GM13976 (cell line): ENCODE measurements at regions not wholly inside any gene's neighbourhood (a gene's known extent, or its start where the extent isn't known, plus 50 kb on each side); places are given as distances from the start of the nearest gene placed in this dataset.

ENCODE experiments used
- DNase-seq: peaks from one replicate; pipeline ENCODE4 v3.0.0; 2012; ENCODE audit warnings: low spot score
- in situ Hi-C: fragments of 300-500 bp; cut with MboI; formaldehyde crosslinking; loops from one replicate; pipeline ENCODE4 v1.12.0; 2022; ENCODE audit warnings: low sequenced_read_pairs, mixed read lengths, inconsistent platforms; ENCODE audit not compliant: unreplicated experiment
- TF ChIP-seq, protein P1 (sequence below): IDR thresholded peaks from 2 replicates; pipeline ENCODE4 v1.5.1; 2012; ENCODE audit warnings: borderline replicate concordance, mild to moderate bottlenecking; ENCODE audit not compliant: insufficient read depth; ENCODE audit errors: extremely low read depth, missing control alignments, control extremely low read depth

DNA sequence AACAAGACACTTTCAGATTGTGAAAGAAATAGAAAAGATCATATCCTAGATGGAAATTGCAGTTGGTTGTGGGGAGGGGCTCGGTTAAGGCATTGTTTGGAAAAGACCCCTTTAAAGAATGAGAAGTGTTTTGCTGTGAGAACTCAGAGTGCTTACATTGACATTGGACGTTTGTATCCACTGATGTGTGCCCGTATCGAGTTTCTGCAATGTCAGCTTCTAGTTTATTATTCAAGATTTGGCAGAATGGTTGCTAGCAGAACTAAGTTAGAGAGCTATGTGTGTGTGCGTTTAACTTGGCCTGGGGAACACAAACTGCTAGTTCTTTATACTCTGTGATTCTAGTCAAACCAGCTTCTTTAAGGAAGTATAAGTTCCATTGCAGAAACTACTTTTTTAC is 2702.5 kb downstream of the PCDH7 start:
- in situ Hi-C loops: no loop called here
- no peak for DNase-seq
- TF ChIP-seq, protein P1, sequence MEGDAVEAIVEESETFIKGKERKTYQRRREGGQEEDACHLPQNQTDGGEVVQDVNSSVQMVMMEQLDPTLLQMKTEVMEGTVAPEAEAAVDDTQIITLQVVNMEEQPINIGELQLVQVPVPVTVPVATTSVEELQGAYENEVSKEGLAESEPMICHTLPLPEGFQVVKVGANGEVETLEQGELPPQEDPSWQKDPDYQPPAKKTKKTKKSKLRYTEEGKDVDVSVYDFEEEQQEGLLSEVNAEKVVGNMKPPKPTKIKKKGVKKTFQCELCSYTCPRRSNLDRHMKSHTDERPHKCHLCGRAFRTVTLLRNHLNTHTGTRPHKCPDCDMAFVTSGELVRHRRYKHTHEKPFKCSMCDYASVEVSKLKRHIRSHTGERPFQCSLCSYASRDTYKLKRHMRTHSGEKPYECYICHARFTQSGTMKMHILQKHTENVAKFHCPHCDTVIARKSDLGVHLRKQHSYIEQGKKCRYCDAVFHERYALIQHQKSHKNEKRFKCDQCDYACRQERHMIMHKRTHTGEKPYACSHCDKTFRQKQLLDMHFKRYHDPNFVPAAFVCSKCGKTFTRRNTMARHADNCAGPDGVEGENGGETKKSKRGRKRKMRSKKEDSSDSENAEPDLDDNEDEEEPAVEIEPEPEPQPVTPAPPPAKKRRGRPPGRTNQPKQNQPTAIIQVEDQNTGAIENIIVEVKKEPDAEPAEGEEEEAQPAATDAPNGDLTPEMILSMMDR: no peak

DNA sequence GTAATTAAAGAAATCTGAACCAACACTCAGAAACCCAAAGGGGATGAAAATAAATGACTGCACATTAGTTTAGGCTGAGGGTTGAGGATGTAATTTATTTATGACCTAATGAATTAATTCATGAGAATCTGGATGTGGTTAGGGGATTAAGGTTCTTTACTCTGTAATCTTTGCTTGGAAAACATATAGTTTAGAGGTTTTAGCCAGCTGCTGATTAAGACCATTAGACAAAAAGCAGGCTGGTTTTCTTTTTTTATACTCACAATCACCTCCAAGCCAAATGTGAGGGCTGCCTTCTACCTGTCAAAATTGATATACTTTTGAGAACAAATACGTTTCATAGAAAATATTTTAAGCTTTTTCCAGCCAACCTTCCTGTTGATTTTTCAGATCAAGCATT is 2705.8 kb downstream of the PCDH7 start:
- TF ChIP-seq, protein P1: no peak
- no peak for DNase-seq
- in situ Hi-C loops: no loop called here

DNA sequence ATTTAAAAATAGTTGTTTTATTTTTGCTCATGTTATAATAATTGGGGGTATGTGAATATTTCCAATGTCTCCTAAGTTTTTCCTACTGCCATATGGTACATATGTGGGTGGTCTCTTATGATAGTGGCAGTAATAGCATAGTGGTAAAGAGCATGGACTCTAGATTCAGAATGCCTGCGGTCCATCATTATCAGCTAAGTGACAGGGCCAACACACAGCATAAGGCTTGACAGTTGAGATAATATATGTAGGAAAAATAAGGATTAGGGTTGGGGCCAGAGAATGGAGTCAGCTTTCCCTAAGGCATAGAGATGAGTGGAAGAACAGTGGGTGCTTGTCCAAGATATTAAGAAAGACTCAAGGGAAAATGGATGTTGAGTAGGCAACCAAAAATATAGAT is 2707.5 kb downstream of the PCDH7 start:
- TF ChIP-seq, protein P1: no peak
- DNase-seq: no peak
- in situ Hi-C loops: no loop called here

DNA sequence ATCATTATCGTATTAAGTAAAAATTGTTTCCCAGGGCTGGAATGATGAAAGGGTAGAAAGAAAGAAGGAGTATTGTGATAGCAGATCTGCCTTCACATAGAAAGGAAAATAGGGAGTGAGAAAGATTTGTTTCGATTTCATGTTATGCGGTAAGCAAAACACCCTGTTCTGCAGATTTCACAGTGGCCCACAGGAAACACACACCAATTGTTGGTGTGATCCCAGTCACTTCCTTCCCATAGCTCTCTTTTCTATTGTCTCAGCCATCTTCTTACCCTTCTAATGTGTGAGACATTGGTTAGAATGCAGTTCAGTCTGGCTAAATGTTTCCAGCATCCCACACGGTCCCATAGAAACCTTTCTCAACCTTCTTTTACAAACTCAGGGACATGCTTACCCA is 2709.8 kb downstream of the PCDH7 start:
- no peak for DNase-seq
- in situ Hi-C loops: no loop called here
- TF ChIP-seq, protein P1: no peak

DNA sequence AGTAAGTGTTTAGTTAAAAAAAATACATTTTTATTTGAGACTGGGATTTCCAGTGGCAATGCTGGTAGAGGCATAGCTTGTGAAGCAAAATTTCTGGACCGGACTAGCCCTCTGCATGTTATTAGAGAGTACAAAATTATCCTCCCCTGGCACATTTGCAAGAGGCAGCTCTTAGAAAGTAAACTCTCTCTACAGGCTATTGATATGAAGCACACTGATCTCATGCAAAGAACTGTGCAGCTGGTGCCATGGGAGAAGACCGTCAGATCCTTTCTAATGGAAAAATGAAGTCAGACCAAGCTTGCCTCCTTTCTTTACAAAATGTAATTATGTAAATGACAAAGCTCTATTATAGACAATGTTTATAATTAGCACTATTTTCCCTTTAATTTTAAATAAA is 2717.2 kb downstream of the PCDH7 start:
- in situ Hi-C loops: no loop called here
- TF ChIP-seq, protein P1: no peak

DNA sequence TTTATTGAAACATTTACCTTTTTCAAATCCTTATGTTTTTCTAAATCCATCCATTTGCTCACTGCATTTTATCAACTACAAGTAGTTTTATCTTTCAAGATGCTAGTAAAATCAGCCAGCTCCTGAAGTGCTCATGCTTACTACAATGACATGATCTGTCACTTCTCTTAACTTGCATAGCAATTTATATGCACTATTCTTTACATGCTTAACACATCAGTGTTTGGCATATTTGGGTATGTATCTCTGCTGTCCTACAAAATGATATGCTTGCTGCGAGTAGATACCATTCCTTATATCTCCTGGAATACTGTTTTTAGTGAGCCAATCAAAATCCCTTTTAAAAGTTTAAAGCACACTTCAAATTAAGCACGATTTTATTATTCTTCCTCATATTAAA is 2726.8 kb downstream of the PCDH7 start:
- TF ChIP-seq, protein P1: no peak
- in situ Hi-C loops: no loop called here
- DNase-seq: no peak

More for the DNA sequence above, 2717.2 kb downstream of the PCDH7 start:
- no peak for DNase-seq

DNA sequence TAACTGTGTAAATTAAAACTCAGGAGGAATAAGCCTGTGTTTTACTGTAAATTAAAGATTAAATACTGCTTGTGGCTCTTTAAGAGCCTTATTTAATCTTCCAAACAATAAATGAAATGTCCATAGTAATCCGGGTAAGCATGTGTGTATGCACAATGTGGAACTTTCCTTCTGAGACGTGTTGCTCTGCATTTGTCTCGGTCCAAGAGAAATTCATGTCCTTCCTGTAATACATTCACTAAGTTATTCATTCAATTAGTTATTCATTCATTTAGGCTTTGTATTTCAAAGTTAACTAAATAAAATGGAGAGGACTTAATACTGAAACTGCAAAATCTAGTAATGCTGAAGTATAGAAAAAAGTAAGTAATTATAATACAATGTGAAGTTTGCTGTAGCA is 2728.8 kb downstream of the PCDH7 start:
- TF ChIP-seq, protein P1: no peak
- in situ Hi-C loops: no loop called here
- no peak for DNase-seq
